Suprapubic skin (tissue), 4 donors: ENCODE measurements at regions not wholly inside any gene's neighbourhood (a gene's known extent, or its start where the extent isn't known, plus 50 kb on each side); places are given as distances from the start of the nearest gene placed in this dataset.

Experiments used
- DNase-seq, 2 donors: peaks; one replicate each; pipeline ENCODE4 v3.0.0-alpha.2; 2019; ENCODE audit warnings: low spot score in 2 of 2
- H3K27ac ChIP-seq: fragments of 200-600 bp; sonication (generic); one replicate; pipeline ENCODE4 v1.5.1; 2019
- H3K27me3 ChIP-seq: fragments of 200-600 bp; sonication (generic); one replicate; pipeline ENCODE4 v1.5.1; 2019
- H3K36me3 ChIP-seq: fragments of 200-600 bp; sonication (generic); one replicate; pipeline ENCODE4 v1.5.1; 2019
- H3K4me1 ChIP-seq: fragments of 200-600 bp; sonication (generic); one replicate; pipeline ENCODE4 v1.5.1; 2019
- H3K4me3 ChIP-seq: fragments of 200-600 bp; sonication (generic); one replicate; pipeline ENCODE4 v1.5.1; 2019; ENCODE audit warnings: mild to moderate bottlenecking
- H3K9me3 ChIP-seq: fragments of 200-600 bp; sonication (generic); one replicate; pipeline ENCODE4 v1.5.1; 2019
- EP300 ChIP-seq: sonication (generic); formaldehyde crosslinking; IDR thresholded peaks from one replicate; pipeline ENCODE4 v1.6.1; 2017; ENCODE audit warnings: antibody characterized with exemption
- POLR2A ChIP-seq, 2 donors: fragments of 450-650 bp; IDR thresholded peaks; one replicate each; pipeline ENCODE4 v1.6.1; 2017; ENCODE audit warnings: antibody characterized with exemption in 2 of 2, mild to moderate bottlenecking in 2 of 2, moderate library complexity in 2 of 2
- POLR2AphosphoS5 ChIP-seq, 3 donors: sonication (generic); formaldehyde crosslinking; IDR thresholded peaks; one replicate each; pipeline ENCODE4 v1.6.1; 2017; ENCODE audit warnings: antibody characterized with exemption in 3 of 3
- WGBS: methylation state at CpG from one replicate; pipeline ENCODE4 v1.1.5; 2018; 5-methylcytosine and 5-hydroxymethylcytosine counted together
- TF ChIP-seq, protein P1 (sequence below), 2 donors: fragments of 200-600 bp in 1 of 2; fragments of 450-650 bp in 1 of 2; sonication (generic) in 1 of 2; IDR thresholded peaks; one replicate each; pipeline ENCODE4 v1.5.1; 2016 to 2019; ENCODE audit warnings: antibody characterized with exemption in 2 of 2, mild to moderate bottlenecking in 1 of 2, moderate library complexity in 1 of 2

DNA sequence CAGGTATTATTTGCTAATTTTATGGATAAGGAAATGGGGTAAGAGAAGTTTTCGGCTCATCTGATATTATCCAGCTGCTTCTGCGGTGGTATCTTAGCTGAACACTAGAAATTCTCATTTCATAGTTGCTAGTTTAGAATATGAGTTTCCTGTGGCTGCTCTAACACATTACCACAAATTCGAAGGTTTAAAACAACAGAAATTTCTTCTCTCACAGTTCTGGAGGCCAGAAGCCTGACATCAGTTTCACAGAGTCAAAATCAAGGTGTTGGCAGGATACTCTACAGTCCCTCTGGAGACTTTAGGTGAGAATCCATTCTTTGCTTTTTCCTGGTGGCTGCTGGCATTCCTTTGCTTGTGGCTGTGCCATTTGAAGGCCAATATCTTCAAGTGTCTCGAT is 205.9 kb downstream of the PTEN start:
- Histone ChIP-seq H3K4me1 (peaks cover 7% of the 10 kb centered on the region), H3K9me3 (no peaks in the 10 kb centered on the region), H3K27ac (no peak overlapping the region), H3K27me3 (no peaks in the 10 kb centered on the region), H3K4me3 (no peak overlapping the region), H3K36me3 (no peaks in the 10 kb centered on the region)
- TF ChIP-seq, protein P1, sequence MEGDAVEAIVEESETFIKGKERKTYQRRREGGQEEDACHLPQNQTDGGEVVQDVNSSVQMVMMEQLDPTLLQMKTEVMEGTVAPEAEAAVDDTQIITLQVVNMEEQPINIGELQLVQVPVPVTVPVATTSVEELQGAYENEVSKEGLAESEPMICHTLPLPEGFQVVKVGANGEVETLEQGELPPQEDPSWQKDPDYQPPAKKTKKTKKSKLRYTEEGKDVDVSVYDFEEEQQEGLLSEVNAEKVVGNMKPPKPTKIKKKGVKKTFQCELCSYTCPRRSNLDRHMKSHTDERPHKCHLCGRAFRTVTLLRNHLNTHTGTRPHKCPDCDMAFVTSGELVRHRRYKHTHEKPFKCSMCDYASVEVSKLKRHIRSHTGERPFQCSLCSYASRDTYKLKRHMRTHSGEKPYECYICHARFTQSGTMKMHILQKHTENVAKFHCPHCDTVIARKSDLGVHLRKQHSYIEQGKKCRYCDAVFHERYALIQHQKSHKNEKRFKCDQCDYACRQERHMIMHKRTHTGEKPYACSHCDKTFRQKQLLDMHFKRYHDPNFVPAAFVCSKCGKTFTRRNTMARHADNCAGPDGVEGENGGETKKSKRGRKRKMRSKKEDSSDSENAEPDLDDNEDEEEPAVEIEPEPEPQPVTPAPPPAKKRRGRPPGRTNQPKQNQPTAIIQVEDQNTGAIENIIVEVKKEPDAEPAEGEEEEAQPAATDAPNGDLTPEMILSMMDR (IDR thresholded peaks at IDR 0.05) = no peak
- TF ChIP-seq POLR2AphosphoS5 (IDR thresholded peaks at IDR 0.05) (no peak), POLR2A (IDR thresholded peaks at IDR 0.05) (no peak), EP300 (no peak)
- 93% methylated on average over 4 of the region's 4 CpGs for WGBS
- no peak for DNase-seq

GRCh38 chr10:88070080-88070880 is 206.9 kb downstream of the PTEN start:
- Histone ChIP-seq H3K36me3 (no peaks in the 10 kb centered on the region), H3K4me1 (peaks cover under 1% of the 10 kb centered on the region), H3K4me3 (no peak overlapping the region), H3K27ac (no peak overlapping the region), H3K27me3 (no peaks in the 10 kb centered on the region), H3K9me3 (no peaks in the 10 kb centered on the region)
- TF ChIP-seq, protein P1 (IDR thresholded peaks at IDR 0.05) = no peak
- TF ChIP-seq POLR2AphosphoS5 (IDR thresholded peaks at IDR 0.05) (no peak), EP300 (no peak), POLR2A (IDR thresholded peaks at IDR 0.05) (no peak)
- 73% methylated on average over 10 of the region's 10 CpGs for WGBS
- no peak for DNase-seq

DNA sequence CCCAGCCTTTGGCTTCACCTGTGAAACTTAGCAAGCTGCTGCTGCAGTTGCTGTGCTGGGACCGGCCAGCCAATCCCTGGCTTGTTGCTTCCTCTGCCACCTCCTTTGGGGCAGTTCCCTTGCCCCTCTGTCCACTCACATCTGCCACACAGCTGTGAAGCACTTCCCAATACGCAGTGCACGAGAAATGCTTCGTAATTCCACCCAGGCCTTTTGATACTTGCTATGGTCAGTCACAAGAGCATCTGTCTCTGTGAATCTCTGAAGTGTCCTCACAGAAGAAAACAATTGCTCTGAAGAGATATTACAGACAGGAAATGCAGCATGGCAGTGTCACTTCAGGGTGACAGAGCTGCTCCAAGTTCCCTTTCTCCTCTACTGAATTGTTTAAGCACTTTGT is 208.5 kb downstream of the PTEN start:
- WGBS = 76% methylated on average over 4 of the region's 4 CpGs
- TF ChIP-seq POLR2AphosphoS5 (IDR thresholded peaks at IDR 0.05) (no peak), EP300 (no peak), POLR2A (IDR thresholded peaks at IDR 0.05) (no peak)
- TF ChIP-seq, protein P1 (IDR thresholded peaks at IDR 0.05) = no peak
- no peaks in the 10 kb centered on the region for H3K9me3 ChIP-seq
- H3K4me3 ChIP-seq = no peak overlapping the region
- peaks cover 7% of the 10 kb centered on the region for H3K4me1 ChIP-seq
- H3K36me3 ChIP-seq = no peaks in the 10 kb centered on the region
- no peak overlapping the region for H3K27ac ChIP-seq
- no peak for DNase-seq
- no peaks in the 10 kb centered on the region for H3K27me3 ChIP-seq

DNA sequence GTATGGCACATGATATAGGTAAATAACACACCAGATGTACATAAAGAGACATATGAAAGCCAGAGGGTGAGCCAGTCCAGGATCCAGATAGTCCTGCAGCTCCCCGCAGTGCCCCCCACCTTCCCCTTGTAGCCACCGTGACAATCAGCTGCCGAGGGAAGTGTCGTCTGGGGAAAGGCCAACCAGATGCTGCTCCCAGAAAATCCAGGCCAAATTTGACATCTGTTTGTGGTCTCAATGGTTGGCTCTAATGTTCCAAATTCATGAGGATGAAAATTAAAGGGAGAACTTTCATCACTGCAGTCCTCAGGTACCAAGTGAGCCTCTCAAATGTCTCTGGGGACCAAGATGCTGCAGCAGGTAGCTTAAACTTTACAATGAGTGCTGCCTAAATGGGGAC is 210.3 kb downstream of the PTEN start:
- H3K27me3 ChIP-seq = no peaks in the 10 kb centered on the region
- 39% methylated on average over 4 of the region's 4 CpGs for WGBS
- DNase-seq = no peak

DNA sequence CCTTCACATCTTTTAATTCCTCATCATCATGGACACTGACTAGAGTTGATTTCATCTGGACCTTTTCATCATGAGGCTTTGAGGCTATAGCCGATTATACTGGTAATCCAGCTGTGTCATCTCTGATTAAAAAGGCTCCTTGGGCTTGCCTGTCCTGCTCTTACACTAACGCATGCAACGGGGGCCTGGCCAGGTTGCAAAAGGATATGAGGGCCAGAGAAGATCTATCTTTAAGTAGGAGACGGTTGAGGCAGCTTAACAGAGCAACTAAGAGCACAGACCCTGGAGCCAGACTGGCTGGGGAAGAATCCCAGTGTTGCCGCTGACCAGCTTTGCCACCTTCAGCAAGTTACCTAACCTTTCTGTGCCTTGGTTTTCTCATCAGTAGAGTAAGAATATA is 211.5 kb downstream of the PTEN start:
- no peaks in the 10 kb centered on the region for H3K27me3 ChIP-seq
- H3K4me1 ChIP-seq = peaks cover 7% of the 10 kb centered on the region
- 91% methylated on average over 5 of the region's 5 CpGs for WGBS
- no peak overlapping the region for H3K4me3 ChIP-seq
- no peaks in the 10 kb centered on the region for H3K9me3 ChIP-seq
- H3K27ac ChIP-seq = no peak overlapping the region
- TF ChIP-seq, protein P1 (IDR thresholded peaks at IDR 0.05) = no peak
- TF ChIP-seq POLR2A (IDR thresholded peaks at IDR 0.05) = no peak
- no peak for TF ChIP-seq EP300
- no peak for TF ChIP-seq POLR2AphosphoS5 (IDR thresholded peaks at IDR 0.05)
- no peaks in the 10 kb centered on the region for H3K36me3 ChIP-seq
- DNase-seq = no peak

More for the DNA sequence above, 210.3 kb downstream of the PTEN start:
- no peaks in the 10 kb centered on the region for H3K9me3 ChIP-seq
- peaks cover 7% of the 10 kb centered on the region for H3K4me1 ChIP-seq
- TF ChIP-seq, protein P1 (IDR thresholded peaks at IDR 0.05) = no peak
- TF ChIP-seq POLR2AphosphoS5 (IDR thresholded peaks at IDR 0.05) (no peak), EP300 (no peak), POLR2A (IDR thresholded peaks at IDR 0.05) (no peak)
- H3K27ac ChIP-seq = no peak overlapping the region
- no peak overlapping the region for H3K4me3 ChIP-seq
- H3K36me3 ChIP-seq = no peaks in the 10 kb centered on the region
